ENCODE measurements at regions not wholly inside any gene's neighbourhood (a gene's known extent, or its start where the extent isn't known, plus 50 kb on each side); places are given as distances from the start of the nearest gene placed in this dataset.

DNA sequence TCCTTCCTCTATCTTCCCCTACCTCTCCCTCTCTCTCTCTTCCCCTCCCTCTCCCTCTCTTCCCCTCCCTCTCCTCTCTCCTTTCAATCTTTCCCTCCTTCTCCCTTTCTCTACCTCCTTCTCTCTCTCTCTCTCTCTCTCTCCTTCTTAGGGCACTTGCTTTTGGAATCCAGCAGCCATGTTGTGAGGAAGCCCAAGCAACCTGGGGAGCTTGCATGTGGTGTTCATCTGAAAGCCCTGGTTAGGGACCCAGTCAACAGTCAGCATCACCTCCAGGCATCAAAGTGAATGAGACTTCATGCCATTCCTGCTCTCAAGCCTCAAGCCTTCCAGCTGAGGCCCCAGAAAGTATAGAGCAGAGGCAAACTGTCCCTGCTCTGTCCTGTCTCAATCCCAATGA lies 65.6 kb upstream of the SHISAL1 start:
- Histone ChIP-seq H3K4me3 (replicated peaks in 1 of 2; ENCODE audit: low read depth in 1 of 2, low read length in 2 of 2) (no peak overlapping the region), H3K9me2 (ENCODE audit: insufficient read depth) (no peaks in the 10 kb centered on the region), H3K4me2 (ENCODE audit: low read length) (no peak overlapping the region), H2AFZ (ENCODE audit: low read depth, low read length, poor library complexity, severe bottlenecking) (no peak overlapping the region), H3K9me3 (ENCODE audit: control insufficient read depth in 1 of 2, insufficient read depth in 1 of 2, low read depth in 1 of 2, low read length in 2 of 2) (0 out of 4 replicates have a peak, but pooled peaks cover 6 to 12% of the 10 kb centered on the region in 2 experiments), H3K36me3 (ENCODE audit: control insufficient read depth in 1 of 2, insufficient read depth in 2 of 2, low read length in 2 of 2) (no peaks in the 10 kb centered on the region), H4K20me1 (ENCODE audit: insufficient read depth) (no peaks in the 10 kb centered on the region), H3K79me2 (ENCODE audit: insufficient read depth, low read length) (no peaks in the 10 kb centered on the region), H3K27me3 (ENCODE audit: insufficient read depth, low read length) (no peaks in the 10 kb centered on the region), H3K27ac (ENCODE audit: low read depth, low read length) (no peak overlapping the region), H3K4me1 (ENCODE audit: control insufficient read depth in 1 of 2, insufficient read depth in 2 of 2, low read length in 2 of 2) (no peaks in the 10 kb centered on the region), H3K9ac (ENCODE audit: low read length) (no peak overlapping the region)
- CTCF ChIA-PET, result no interaction called here
- POLR2A ChIA-PET, result no interaction called here
- no TSS peak for BruUV-seq (replicated peaks)
- ATAC-seq (no peak), DNase-seq (ENCODE audit: low read depth, low spot score) (no peak)
- intact Hi-C loops (cut with micrococcal nuclease), result no loop called here
- TF ChIP-seq SRF (IDR thresholded peaks at IDR 0.05; ENCODE audit: low read depth), result no peak
- no peak for TF ChIP-seq YY1 (IDR thresholded peaks at IDR 0.05; ENCODE audit: extremely low read depth, insufficient replicate concordance, low read depth, low read length)
- TF ChIP-seq EGR1 (IDR thresholded peaks at IDR 0.05; ENCODE audit: low read depth), result no peak
- TF ChIP-seq, protein P1, sequence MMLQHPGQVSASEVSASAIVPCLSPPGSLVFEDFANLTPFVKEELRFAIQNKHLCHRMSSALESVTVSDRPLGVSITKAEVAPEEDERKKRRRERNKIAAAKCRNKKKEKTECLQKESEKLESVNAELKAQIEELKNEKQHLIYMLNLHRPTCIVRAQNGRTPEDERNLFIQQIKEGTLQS (IDR thresholded peaks at IDR 0.05), result no peak
- TF ChIP-seq CEBPB (IDR thresholded peaks at IDR 0.05; ENCODE audit: low read depth), result no peak
- TF ChIP-seq EZH2phosphoT487 (IDR thresholded peaks at IDR 0.05; ENCODE audit: borderline replicate concordance), result no peak
- RAD21 ChIA-PET (ENCODE audit: low non-redundant PET in 1 of 2, low total read pairs in 2 of 2, uncharacterized antibody in 2 of 2, unreplicated experiment in 2 of 2), result no interaction called here

DNA sequence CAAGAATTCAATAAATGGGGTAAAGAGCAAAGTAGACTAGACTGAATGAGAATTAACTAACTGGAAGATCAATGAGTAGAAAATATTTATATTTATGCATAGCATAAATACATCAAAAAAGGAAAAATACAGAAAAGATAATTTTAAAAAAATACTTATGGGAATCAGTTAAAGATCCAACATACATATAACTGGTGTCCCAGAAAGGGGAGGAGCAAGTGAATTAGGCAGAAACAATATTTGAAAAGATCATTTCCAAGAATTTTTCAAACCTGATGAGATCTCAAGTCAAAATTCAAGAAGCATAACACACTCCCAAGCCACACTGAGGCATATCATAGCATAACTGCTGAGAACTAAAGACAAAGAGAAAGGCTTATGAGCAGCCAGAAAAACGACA lies 62.7 kb upstream of the SHISAL1 start:
- BruUV-seq (replicated peaks), result no TSS peak
- Histone ChIP-seq H3K27me3 (ENCODE audit: insufficient read depth, low read length) (no peaks in the 10 kb centered on the region), H3K36me3 (ENCODE audit: control insufficient read depth in 1 of 2, insufficient read depth in 2 of 2, low read length in 2 of 2) (no peaks in the 10 kb centered on the region), H3K4me1 (ENCODE audit: control insufficient read depth in 1 of 2, insufficient read depth in 2 of 2, low read length in 2 of 2) (no peaks in the 10 kb centered on the region), H3K9me2 (ENCODE audit: insufficient read depth) (no peaks in the 10 kb centered on the region), H3K27ac (ENCODE audit: low read depth, low read length) (no peak overlapping the region), H2AFZ (ENCODE audit: low read depth, low read length, poor library complexity, severe bottlenecking) (no peak overlapping the region), H3K9me3 (ENCODE audit: control insufficient read depth in 1 of 2, insufficient read depth in 1 of 2, low read depth in 1 of 2, low read length in 2 of 2) (0 out of 4 replicates have a peak, but pooled peaks cover 6 to 12% of the 10 kb centered on the region in 2 experiments), H3K9ac (ENCODE audit: low read length) (no peak overlapping the region), H4K20me1 (ENCODE audit: insufficient read depth) (no peaks in the 10 kb centered on the region), H3K79me2 (ENCODE audit: insufficient read depth, low read length) (no peaks in the 10 kb centered on the region), H3K4me2 (ENCODE audit: low read length) (no peak overlapping the region), H3K4me3 (replicated peaks in 1 of 2; ENCODE audit: low read depth in 1 of 2, low read length in 2 of 2) (no peak overlapping the region)
- no peak for ATAC-seq
- TF ChIP-seq, protein P1 (IDR thresholded peaks at IDR 0.05), result no peak
- TF ChIP-seq, protein P2, sequence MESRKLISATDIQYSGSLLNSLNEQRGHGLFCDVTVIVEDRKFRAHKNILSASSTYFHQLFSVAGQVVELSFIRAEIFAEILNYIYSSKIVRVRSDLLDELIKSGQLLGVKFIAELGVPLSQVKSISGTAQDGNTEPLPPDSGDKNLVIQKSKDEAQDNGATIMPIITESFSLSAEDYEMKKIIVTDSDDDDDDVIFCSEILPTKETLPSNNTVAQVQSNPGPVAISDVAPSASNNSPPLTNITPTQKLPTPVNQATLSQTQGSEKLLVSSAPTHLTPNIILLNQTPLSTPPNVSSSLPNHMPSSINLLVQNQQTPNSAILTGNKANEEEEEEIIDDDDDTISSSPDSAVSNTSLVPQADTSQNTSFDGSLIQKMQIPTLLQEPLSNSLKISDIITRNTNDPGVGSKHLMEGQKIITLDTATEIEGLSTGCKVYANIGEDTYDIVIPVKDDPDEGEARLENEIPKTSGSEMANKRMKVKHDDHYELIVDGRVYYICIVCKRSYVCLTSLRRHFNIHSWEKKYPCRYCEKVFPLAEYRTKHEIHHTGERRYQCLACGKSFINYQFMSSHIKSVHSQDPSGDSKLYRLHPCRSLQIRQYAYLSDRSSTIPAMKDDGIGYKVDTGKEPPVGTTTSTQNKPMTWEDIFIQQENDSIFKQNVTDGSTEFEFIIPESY (IDR thresholded peaks at IDR 0.05; ENCODE audit: extremely low read depth, insufficient replicate concordance, low read length), result no peak
- no peak for TF ChIP-seq POLR2A (IDR thresholded peaks at IDR 0.05; ENCODE audit: borderline replicate concordance, extremely low read depth, insufficient read depth, insufficient read length)
- TF ChIP-seq EZH2phosphoT487 (IDR thresholded peaks at IDR 0.05; ENCODE audit: borderline replicate concordance), result no peak
- TF ChIP-seq JUND (IDR thresholded peaks at IDR 0.05), result no peak
- TF ChIP-seq SRF (IDR thresholded peaks at IDR 0.05; ENCODE audit: low read depth), result no peak
- ChIA-PET CTCF (no interaction called here), RAD21 (ENCODE audit: low non-redundant PET in 1 of 2, low total read pairs in 2 of 2, uncharacterized antibody in 2 of 2, unreplicated experiment in 2 of 2) (no interaction called here), POLR2A (no interaction called here)
- DNase-seq (ENCODE audit: low read depth, low spot score), result no peak
- intact Hi-C loops (cut with micrococcal nuclease), result no loop called here

Measured in HCT116 (cell line).